SU-DHL-6 (cell line): ENCODE measurements at regions not wholly inside any gene's neighbourhood (a gene's known extent, or its start where the extent isn't known, plus 50 kb on each side); places are given as distances from the start of the nearest gene placed in this dataset.
"Not testable (repeated sequence)": the region's sequence is repeated elsewhere in the genome, so short reads cannot be mapped to it uniquely, and the experiment has no call there.

Source experiments
- H2AFZ ChIP-seq: fragments of 200-600 bp; sonication (generic); 2 replicates; pipeline ENCODE4 v1.6.1; 2014; ENCODE audit warnings: low read depth, mild to moderate bottlenecking, moderate library complexity, mixed read lengths, antibody characterized with exemption, low read length; ENCODE audit not compliant: severe bottlenecking
- H3F3A ChIP-seq: fragments of 200-600 bp; shearing (Covaris generic); 2 replicates; pipeline ENCODE4 v1.6.0; 2016; ENCODE audit warnings: antibody characterized with exemption, mild to moderate bottlenecking; ENCODE audit not compliant: insufficient read depth
- H3K27ac ChIP-seq: fragments of 200-600 bp; sonication (generic); 2 replicates; pipeline ENCODE4 v1.5.1; 2016; ENCODE audit warnings: low read depth, mild to moderate bottlenecking, low read length, moderate library complexity, mixed read lengths
- H3K27me3 ChIP-seq: fragments of 200-600 bp; sonication (generic), shearing (Covaris generic); 2 replicates; pipeline ENCODE4 v1.6.0; 2014; ENCODE audit warnings: mild to moderate bottlenecking, low read length
- H3K36me3 ChIP-seq: fragments of 200-600 bp; sonication (generic); 2 replicates; pipeline ENCODE4 v1.6.1; 2014; ENCODE audit warnings: mild to moderate bottlenecking, low read length, mixed read lengths
- H3K4me2 ChIP-seq: fragments of 300-600, 200-600 bp; shearing (Covaris generic), sonication (generic); 2 replicates; pipeline ENCODE4 v1.6.0; 2014; ENCODE audit warnings: low read length, low read depth, mild to moderate bottlenecking; ENCODE audit not compliant: poor library complexity, severe bottlenecking
- H3K4me3 ChIP-seq: fragments of 200-600 bp; sonication (generic); 2 replicates; pipeline ENCODE4 v1.5.1; 2014; ENCODE audit warnings: antibody characterized with exemption, low read length, mild to moderate bottlenecking, mixed read lengths; ENCODE audit not compliant: insufficient read depth, poor library complexity, severe bottlenecking
- H3K79me2 ChIP-seq: fragments of 200-600 bp; sonication (generic); 2 replicates; pipeline ENCODE4 v1.6.1; 2014; ENCODE audit warnings: mild to moderate bottlenecking, low read length, moderate library complexity; ENCODE audit not compliant: insufficient read depth
- H3K9ac ChIP-seq: fragments of 200-600 bp; sonication (generic); 2 replicates; pipeline ENCODE4 v1.7.0; 2014; ENCODE audit warnings: mild to moderate bottlenecking, low read length
- H3K9me2 ChIP-seq: fragments of 200-600 bp; sonication (generic); replicated peaks from 2 replicates; pipeline ENCODE4 v1.6.1; 2014; ENCODE audit warnings: low read length; ENCODE audit not compliant: insufficient read depth
- H3K9me3 ChIP-seq: fragments of 200-600 bp; sonication (generic); 2 replicates; pipeline ENCODE4 v1.6.1; 2014; ENCODE audit warnings: low read length, mixed read lengths; ENCODE audit not compliant: insufficient read depth
- H4K20me1 ChIP-seq: fragments of 200-600 bp; sonication (generic); 2 replicates; pipeline ENCODE4 v1.6.1; 2014; ENCODE audit warnings: low read depth, mild to moderate bottlenecking, antibody characterized with exemption, low read length, moderate library complexity, mixed read lengths
- CTCF ChIP-seq: fragments of 200-600 bp; sonication (generic); IDR thresholded peaks from one replicate; pipeline ENCODE4 v1.5.1; 2017; ENCODE audit warnings: antibody characterized with exemption, mild to moderate bottlenecking, low read length, moderate library complexity; ENCODE audit not compliant: insufficient read depth, poor library complexity, severe bottlenecking
- EZH2phosphoT487 ChIP-seq: fragments of 200-600 bp; sonication (generic), shearing (Covaris generic); conservative IDR thresholded peaks from 2 replicates; pipeline ENCODE4 v1.6.1; 2018; ENCODE audit warnings: mild to moderate bottlenecking, antibody characterized with exemption, low read length, moderate library complexity, mixed read lengths

- Histone ChIP-seq H3K36me3 (no peaks in the 10 kb centered on the region), H3K4me2 (no peak overlapping the region), H3K4me3 (no peak overlapping the region), H3K9ac (no peak overlapping the region), H4K20me1 (no peaks in the 10 kb centered on the region), H2AFZ (no peak overlapping the region), H3K9me2 (no peaks in the 10 kb centered on the region), H3K9me3 (no peaks in the 10 kb centered on the region), H3K27me3 (no peaks in the 10 kb centered on the region), H3K79me2 (no peaks in the 10 kb centered on the region), H3K27ac (no peak overlapping the region), H3F3A (no peaks in the 10 kb centered on the region)
- TF ChIP-seq CTCF (no peak), EZH2phosphoT487 (no peak)
Observed at GRCh38 chr22:26972286-26972685, 314.9 kb downstream of the MIAT start.

GRCh38 chr22:26972915-26973314, 315.5 kb downstream of the MIAT start:
- H3K79me2 ChIP-seq, H3K36me3 ChIP-seq, H3K4me3 ChIP-seq, H3K27me3 ChIP-seq, H3F3A ChIP-seq, H3K9me2 ChIP-seq, H3K4me2 ChIP-seq, H3K9me3 ChIP-seq, H4K20me1 ChIP-seq, H3K9ac ChIP-seq, H3K27ac ChIP-seq, H2AFZ ChIP-seq: not testable (repeated sequence)

- no peaks in the 10 kb centered on the region for H3F3A ChIP-seq
- H3K4me2 ChIP-seq: no peak overlapping the region
Observed at GRCh38 chr22:26974034-26974433, 316.6 kb downstream of the MIAT start.

More at GRCh38 chr22:26974034-26974433, 316.6 kb downstream of the MIAT start:
- Histone ChIP-seq H3K9ac (no peak overlapping the region), H3K9me2 (no peaks in the 10 kb centered on the region), H3K27me3 (no peaks in the 10 kb centered on the region), H3K36me3 (no peaks in the 10 kb centered on the region), H3K27ac (no peak overlapping the region), H2AFZ (no peak overlapping the region), H3K4me3 (no peak overlapping the region), H4K20me1 (no peaks in the 10 kb centered on the region), H3K79me2 (no peaks in the 10 kb centered on the region), H3K9me3 (no peaks in the 10 kb centered on the region)
- no peak for TF ChIP-seq EZH2phosphoT487
- TF ChIP-seq CTCF: no peak
